ENCODE measurements at regions not wholly inside any gene's neighbourhood (a gene's known extent, or its start where the extent isn't known, plus 50 kb on each side); places are given as distances from the start of the nearest gene placed in this dataset.

GRCh38 chr5:73337586-73338255, 110.9 kb downstream of the FOXD1 start:
- ATAC-seq (ENCODE audit: low read depth), result peak; percentile 30

More at GRCh38 chr5:73337586-73338255, 110.9 kb downstream of the FOXD1 start:
- Histone ChIP-seq H4K8ac (ENCODE audit: low read depth in 2 of 2, low read length in 2 of 2) (peak overlapping the region in 1 of 2 experiments; percentile 57; a peak in 2 of 4 replicates), H2BK15ac (ENCODE audit: low read depth, low read length) (0 out of 3 replicates have a peak overlapping the region, but pooled peaks have one; percentile 9), H3K14ac (replicated peaks; ENCODE audit: low read depth, low read length) (0 out of 2 replicates have a peak overlapping the region, but pooled peaks have one; percentile 2), H2BK120ac (ENCODE audit: low read depth, low read length) (peak overlapping the region; percentile 76), H2AFZ (replicated peaks; ENCODE audit: low read length, poor library complexity) (peak overlapping the region; percentile 71), H3K4ac (ENCODE audit: low read depth, low read length) (peak overlapping the region; percentile 36), H4K20me1 (ENCODE audit: insufficient read depth, low read length) (no peaks in the 10 kb centered on the region), H2BK5ac (ENCODE audit: low read depth, low read length, poor library complexity, severe bottlenecking) (peak overlapping the region; percentile 11), H3K9me1 (ENCODE audit: insufficient read depth, low read length) (no peaks in the 10 kb centered on the region; the same call in 1 of the 2 replicates), H3K23ac (ENCODE audit: low read depth, low read length) (no peak overlapping the region), H3K4me3 (ENCODE audit: insufficient read depth, low read depth, low read length) (no peak overlapping the region), H2AK9ac (replicated peaks; ENCODE audit: low read depth, low read length, poor library complexity) (no peak overlapping the region), H3K79me1 (ENCODE audit: low read depth in 1 of 2, low read length in 2 of 2) (no peaks in the 10 kb centered on the region), H3K4me1 (ENCODE audit: control insufficient read depth, insufficient read depth, low read length) (peaks cover 14% of the 10 kb centered on the region), H3K4me2 (ENCODE audit: low read depth, low read length) (peak overlapping the region; percentile 69), H4K91ac (ENCODE audit: insufficient read depth, low read depth, low read length) (no peak overlapping the region), H3K18ac (ENCODE audit: low read depth, low read length) (peak overlapping the region; percentile 2; the same call in 1 of the 2 replicates), H3K9ac (ENCODE audit: low read depth, low read length) (peak overlapping the region; percentile 24; the same call in 1 of the 2 replicates), H2BK20ac (ENCODE audit: low read depth, low read length) (peak overlapping the region; percentile 44), H3K56ac (ENCODE audit: extremely low read depth, insufficient read depth, low read length) (no peak overlapping the region), H3K27me3 (ENCODE audit: control insufficient read depth, insufficient read depth, low read length) (peaks cover 4% of the 10 kb centered on the region; the same call in 1 of the 2 replicates), H3K36me3 (ENCODE audit: control insufficient read depth, insufficient read depth, low read length) (no peaks in the 10 kb centered on the region), H2AK5ac (ENCODE audit: low read depth, low read length) (peak overlapping the region; percentile 61; the same call in 1 of the 2 replicates), H4K5ac (ENCODE audit: low read depth, low read length) (no peak overlapping the region), H3K27ac (ENCODE audit: insufficient read depth, low read length) (no peak overlapping the region; the same call in 1 of the 2 replicates), H3K9me3 (ENCODE audit: control insufficient read depth, insufficient read depth, low read length) (peaks cover 11% of the 10 kb centered on the region)
- CTCF ChIA-PET, result interaction anchor here (1.0 kb wide), 2 partner anchors 28 to 112 kb away, joined by 3 read pairs; no protein-coding TSS in a partner anchor
- no peak for DNase-seq
- WGBS, 2 experiments (ENCODE audit: extremely low coverage in 2 of 2, insufficient read length in 1 of 2), result 40% methylated on average over 2 of the region's 9 CpGs; no CpG with 5 or more reads in 1 of the 2 experiments
- in situ Hi-C loops (cut with MboI; ENCODE audit: low sequenced_read_pairs), result no loop called here
- intact Hi-C loops (cut with micrococcal nuclease), result no loop called here
- BruUV-seq (replicated peaks), result no TSS peak
- dilution Hi-C loops (cut with HindIII; ENCODE audit: low sequenced_read_pairs, unreplicated experiment), result no loop called here
- no peak for TF ChIP-seq SMC3 (IDR thresholded peaks at IDR 0.05; ENCODE audit: low read depth, low read length)
- TF ChIP-seq FOS (IDR thresholded peaks at IDR 0.05; ENCODE audit: low read depth, low read length), result no peak
- TF ChIP-seq NFE2L2 (IDR thresholded peaks at IDR 0.05; ENCODE audit: low read depth, low read length), result no peak
- no peak for TF ChIP-seq RAD21 (IDR thresholded peaks at IDR 0.05; ENCODE audit: low read length)
- TF ChIP-seq POLR2A (IDR thresholded peaks at IDR 0.05; ENCODE audit: low read depth, low read length), result no peak
- TF ChIP-seq USF2 (IDR thresholded peaks at IDR 0.05; ENCODE audit: low read depth, low read length), result no peak
- no peak for TF ChIP-seq ELK1 (IDR thresholded peaks at IDR 0.05; ENCODE audit: borderline replicate concordance, low read depth, low read length)
- no peak for TF ChIP-seq CEBPB (IDR thresholded peaks at IDR 0.05; ENCODE audit: low read depth, low read length)
- no peak for TF ChIP-seq CTCF (conservative IDR thresholded peaks at IDR 0.05; ENCODE audit: low read depth, low read length)
- TF ChIP-seq CHD1 (IDR thresholded peaks at IDR 0.05; ENCODE audit: low read depth, low read length), result no peak
- no peak for TF ChIP-seq RFX5 (IDR thresholded peaks at IDR 0.05; ENCODE audit: low read depth, low read length)
- TF ChIP-seq RCOR1 (IDR thresholded peaks at IDR 0.05; ENCODE audit: insufficient replicate concordance, low read length), result no peak
- POLR2A ChIA-PET (ENCODE audit: unreplicated experiment), result interaction anchor here (0.6 kb wide), 1 partner anchor 16 kb away, joined by 5 read pairs; no protein-coding TSS in a partner anchor

Measured in IMR-90 (cell line).